Adrenal gland (tissue), 5 donors: ENCODE measurements at regions not wholly inside any gene's neighbourhood (a gene's known extent, or its start where the extent isn't known, plus 50 kb on each side); places are given as distances from the start of the nearest gene placed in this dataset.

ENCODE experiments used
- CTCF ChIP-seq, 6 experiments: fragments of 450-650 bp in 4 of 6; fragments of 200-600 bp in 2 of 6; sonication (generic) in 1 of 6; IDR thresholded peaks; 1 replicate in 5 of 6; 2 replicates in 1 of 6; pipeline versions ENCODE4 v1.5.1 to v1.8.0; 2016 to 2021; ENCODE audit warnings: antibody characterized with exemption in 6 of 6, mild to moderate bottlenecking in 2 of 6, moderate library complexity in 1 of 6
- POLR2A ChIP-seq, 2 donors: fragments of 450-650 bp; IDR thresholded peaks; one replicate each; pipeline ENCODE4 v1.6.1; 2017; ENCODE audit warnings: antibody characterized with exemption in 2 of 2, mild to moderate bottlenecking in 2 of 2, moderate library complexity in 1 of 2
- donor health status: DM: no; HTN: no; CAD: no.

DNA sequence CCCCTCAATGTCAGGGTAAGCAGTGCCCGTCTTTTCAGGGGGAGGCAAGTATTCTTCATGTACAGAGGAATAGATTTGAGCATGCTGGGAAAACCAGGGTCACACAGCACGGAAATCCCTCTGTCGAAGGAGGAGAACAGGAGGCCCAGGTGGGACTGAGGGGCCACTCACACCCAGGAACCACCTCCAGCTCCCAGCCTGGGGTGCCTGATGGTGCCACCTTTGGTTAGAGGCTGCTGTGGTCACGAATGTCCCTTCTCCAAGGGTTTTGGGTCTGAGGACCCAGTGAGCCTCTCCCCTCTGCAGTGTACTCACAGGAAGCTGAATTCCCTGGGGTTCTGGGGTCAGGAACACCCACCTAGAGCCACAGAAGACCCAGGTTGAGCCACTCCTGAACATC lies 197.3 kb downstream of the ANKRD30B start:
- TF ChIP-seq POLR2A (IDR thresholded peaks at IDR 0.05) (no peak), CTCF (IDR thresholded peaks at IDR 0.05) (no peak)
